ENCODE measurements at regions not wholly inside any gene's neighbourhood (a gene's known extent, or its start where the extent isn't known, plus 50 kb on each side); places are given as distances from the start of the nearest gene placed in this dataset.

GRCh38 chr21:38664841-38665240 is 140.9 kb upstream of the ETS2 start (continued):
- TF ChIP-seq ZNF407 (IDR thresholded peaks at IDR 0.05; ENCODE audit: low read depth): no peak
- no peak for TF ChIP-seq NFATC3 (IDR thresholded peaks at IDR 0.05)
- TF ChIP-seq TSHZ1 (CRISPR knock-in tag; IDR thresholded peaks at IDR 0.05): no peak
- TF ChIP-seq SMAD3 (CRISPR knock-in tag; conservative IDR thresholded peaks at IDR 0.05): no peak
- no peak for TF ChIP-seq ATF7 (IDR thresholded peaks at IDR 0.05)
- TF ChIP-seq ELF1 (tag; IDR thresholded peaks at IDR 0.05): no peak
- TF ChIP-seq PURB (CRISPR knock-in tag; IDR thresholded peaks at IDR 0.05; ENCODE audit: low read depth): no peak
- TF ChIP-seq FOXJ3 (CRISPR knock-in tag; IDR thresholded peaks at IDR 0.05): no peak
- TF ChIP-seq NKRF (IDR thresholded peaks at IDR 0.05; ENCODE audit: borderline replicate concordance): no peak
- no peak for TF ChIP-seq ZNF232 (CRISPR knock-in tag; IDR thresholded peaks at IDR 0.05)
